ENCODE measurements at regions not wholly inside any gene's neighbourhood (a gene's known extent, or its start where the extent isn't known, plus 50 kb on each side); places are given as distances from the start of the nearest gene placed in this dataset.

DNA sequence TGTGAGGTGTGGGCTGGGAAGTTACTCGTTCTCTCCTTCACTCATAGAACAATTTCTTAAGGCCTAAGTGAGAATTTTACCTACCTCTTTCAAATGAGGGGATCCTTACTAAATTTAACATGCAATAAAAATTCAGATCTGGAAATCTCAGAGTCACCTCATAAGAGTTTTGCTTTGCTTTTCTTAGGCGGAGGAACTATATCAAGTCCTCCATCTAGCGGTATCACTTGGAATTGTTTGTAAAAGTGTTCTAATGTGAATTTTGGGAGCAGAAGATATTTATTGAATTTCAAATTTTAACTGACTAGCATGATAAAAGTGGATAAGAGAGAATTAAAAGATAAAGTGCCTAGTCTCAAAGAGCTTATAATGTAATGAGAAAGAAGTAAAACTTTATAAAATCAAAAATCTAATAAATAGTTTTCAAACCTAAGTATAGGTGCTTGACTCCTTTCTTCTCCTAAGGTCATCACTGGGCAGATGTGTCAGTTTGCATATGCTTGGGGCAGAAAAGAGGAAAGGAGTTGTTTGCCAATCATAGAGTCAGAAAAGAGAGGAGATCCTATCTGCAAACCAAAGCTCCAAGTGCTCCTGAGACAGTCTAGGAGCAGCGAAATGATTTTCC lies 145.7 kb upstream of the DAB2 start:
- H3K27me3 Mint-ChIP-seq (ENCODE audit: low read depth): peaks cover 2% of the 10 kb centered on the region
- TF ChIP-seq CTCF (IDR thresholded peaks at IDR 0.05; ENCODE audit: unreplicated experiment): peak; percentile 78
- H3K9me3 Mint-ChIP-seq: no peaks in the 10 kb centered on the region
- H3K4me3 Mint-ChIP-seq: no peak overlapping the region
- H3K4me1 Mint-ChIP-seq: peaks cover 2% of the 10 kb centered on the region
- DNase-seq (ENCODE audit: low spot score in 2 of 2, unreplicated experiment in 2 of 2): no peak
- H3K36me3 Mint-ChIP-seq: no peaks in the 10 kb centered on the region
- no peak overlapping the region for H3K27ac Mint-ChIP-seq

- no peak for DNase-seq (ENCODE audit: low spot score in 2 of 2, unreplicated experiment in 2 of 2)
- Mint-ChIP-seq H3K9me3 (no peaks in the 10 kb centered on the region), H3K4me1 (peaks cover 2% of the 10 kb centered on the region), H3K4me3 (no peak overlapping the region), H3K36me3 (no peaks in the 10 kb centered on the region), H3K27ac (no peak overlapping the region), H3K27me3 (ENCODE audit: low read depth) (peaks cover 2% of the 10 kb centered on the region)
- no peak for TF ChIP-seq CTCF (IDR thresholded peaks at IDR 0.05; ENCODE audit: unreplicated experiment)
These were observed 145.1 kb upstream of the DAB2 start for GRCh38 chr5:39569857-39570256.

DNA sequence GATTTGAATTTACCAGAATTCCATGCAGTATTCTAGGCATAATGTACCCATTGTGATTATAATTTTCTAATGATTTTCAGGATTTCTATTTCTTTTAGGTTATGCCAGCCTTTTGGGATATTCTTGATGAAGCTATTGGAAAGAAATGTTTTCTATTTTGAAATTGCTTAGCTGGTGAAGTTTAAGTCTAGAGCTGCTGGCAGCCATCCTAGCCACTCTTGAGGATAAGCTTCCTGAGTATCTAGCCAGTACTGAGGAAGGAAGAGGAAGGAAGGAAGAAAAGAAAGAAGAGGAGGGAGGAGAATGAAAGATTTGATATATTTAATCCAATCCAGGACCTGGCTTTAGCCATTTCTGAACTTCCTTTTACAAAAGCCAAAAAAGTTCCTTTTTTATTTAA lies 142.1 kb upstream of the DAB2 start:
- Mint-ChIP-seq H3K4me1 (peaks cover 2% of the 10 kb centered on the region), H3K27me3 (ENCODE audit: low read depth) (no peaks in the 10 kb centered on the region), H3K9me3 (no peaks in the 10 kb centered on the region), H3K27ac (no peak overlapping the region), H3K36me3 (no peaks in the 10 kb centered on the region), H3K4me3 (no peak overlapping the region)
- no peak for TF ChIP-seq CTCF (IDR thresholded peaks at IDR 0.05; ENCODE audit: unreplicated experiment)
- DNase-seq (ENCODE audit: low spot score in 2 of 2, unreplicated experiment in 2 of 2): no peak

GRCh38 chr5:39566029-39566428 lies 141.2 kb upstream of the DAB2 start:
- H3K27me3 Mint-ChIP-seq (ENCODE audit: low read depth): no peaks in the 10 kb centered on the region
- TF ChIP-seq CTCF (IDR thresholded peaks at IDR 0.05; ENCODE audit: unreplicated experiment): no peak
- peaks cover 2% of the 10 kb centered on the region for H3K4me1 Mint-ChIP-seq
- no peak overlapping the region for H3K27ac Mint-ChIP-seq
- no peak for DNase-seq (ENCODE audit: low spot score in 2 of 2, unreplicated experiment in 2 of 2)
- no peaks in the 10 kb centered on the region for H3K36me3 Mint-ChIP-seq
- no peaks in the 10 kb centered on the region for H3K9me3 Mint-ChIP-seq
- H3K4me3 Mint-ChIP-seq: no peak overlapping the region

- H3K27ac Mint-ChIP-seq: no peak overlapping the region
- H3K9me3 Mint-ChIP-seq: peaks cover 3% of the 10 kb centered on the region
- no peak for DNase-seq (ENCODE audit: low spot score in 2 of 2, unreplicated experiment in 2 of 2)
- H3K4me3 Mint-ChIP-seq: no peak overlapping the region
- no peaks in the 10 kb centered on the region for H3K27me3 Mint-ChIP-seq (ENCODE audit: low read depth)
- no peak for TF ChIP-seq CTCF (IDR thresholded peaks at IDR 0.05; ENCODE audit: unreplicated experiment)
- H3K36me3 Mint-ChIP-seq: no peaks in the 10 kb centered on the region
- no peaks in the 10 kb centered on the region for H3K4me1 Mint-ChIP-seq
These were observed 136.6 kb upstream of the DAB2 start for GRCh38 chr5:39561421-39561820.

GRCh38 chr5:39560726-39561125 lies 135.9 kb upstream of the DAB2 start:
- no peak for TF ChIP-seq CTCF (IDR thresholded peaks at IDR 0.05; ENCODE audit: unreplicated experiment)
- DNase-seq (ENCODE audit: low spot score in 2 of 2, unreplicated experiment in 2 of 2): no peak
- H3K4me3 Mint-ChIP-seq: no peak overlapping the region
- peaks cover 3% of the 10 kb centered on the region for H3K9me3 Mint-ChIP-seq
- no peak overlapping the region for H3K27ac Mint-ChIP-seq
- H3K27me3 Mint-ChIP-seq (ENCODE audit: low read depth): no peaks in the 10 kb centered on the region
- H3K36me3 Mint-ChIP-seq: no peaks in the 10 kb centered on the region
- no peaks in the 10 kb centered on the region for H3K4me1 Mint-ChIP-seq

Data from mesothelial cell of epicardium (in vitro differentiated cells).